HL-60/S4 treated with retinoic acid at 250 ng/mL for 4 days and 3 days (cell line): ENCODE measurements at regions not wholly inside any gene's neighbourhood (a gene's known extent, or its start where the extent isn't known, plus 50 kb on each side); places are given as distances from the start of the nearest gene placed in this dataset.
"Not testable (repeated sequence)": the region's sequence is repeated elsewhere in the genome, so short reads cannot be mapped to it uniquely, and the experiment has no call there.

ENCODE experiments used
- in situ Hi-C: fragments of 300-500 bp; cut with MboI; formaldehyde crosslinking; loops from 2 replicates; pipeline ENCODE4 v1.7.0; 2022; ENCODE audit warnings: low sequenced_read_pairs

GRCh38 chr4:164616961-164617360 lies 137.0 kb upstream of the SMIM31 start:
- in situ Hi-C loops, result no loop called here

GRCh38 chr4:164617426-164617825 lies 136.5 kb upstream of the SMIM31 start:
- in situ Hi-C loops, result no loop called here

DNA sequence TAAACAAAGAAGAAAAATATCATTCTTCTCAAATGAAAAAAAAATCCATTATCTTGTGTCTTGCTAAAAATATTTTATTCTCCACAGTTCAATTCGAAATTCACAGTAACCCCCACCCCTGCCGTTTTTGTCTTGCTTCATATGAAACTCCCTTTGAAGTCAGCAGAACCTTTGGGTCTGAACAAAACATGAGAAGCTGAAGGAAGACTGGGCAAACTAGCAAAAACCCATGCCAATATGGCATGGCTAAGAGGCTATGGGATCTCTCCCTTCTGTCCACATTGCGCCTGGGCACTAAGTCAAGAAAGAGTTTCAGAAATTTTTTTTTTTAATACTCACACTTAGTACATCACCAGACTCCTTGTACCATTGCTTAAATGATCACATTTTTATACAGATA lies 136.0 kb upstream of the SMIM31 start:
- in situ Hi-C loops, result no loop called here

GRCh38 chr4:164621886-164622521 lies 131.9 kb upstream of the SMIM31 start:
- in situ Hi-C loops, result no loop called here

DNA sequence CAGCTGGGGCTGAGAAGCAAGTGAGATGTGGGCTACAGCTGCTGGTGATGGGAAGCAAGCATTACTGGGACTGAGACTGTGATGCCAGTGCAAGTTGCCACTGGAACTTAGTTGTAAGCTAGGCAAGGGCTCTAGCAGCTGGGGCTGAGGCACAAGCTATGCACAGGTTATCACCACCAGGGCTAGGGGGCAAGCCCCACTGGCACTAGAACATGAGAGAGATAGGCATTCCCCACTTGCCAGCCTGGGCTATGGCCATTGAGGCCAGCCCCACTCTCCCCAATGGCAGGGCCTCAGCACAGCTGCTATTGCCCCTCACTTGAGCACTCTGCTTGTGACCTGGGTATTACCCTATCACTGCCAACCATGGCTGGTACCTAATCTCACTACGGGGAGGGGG lies 130.8 kb upstream of the SMIM31 start:
- in situ Hi-C loops, result no loop called here

DNA sequence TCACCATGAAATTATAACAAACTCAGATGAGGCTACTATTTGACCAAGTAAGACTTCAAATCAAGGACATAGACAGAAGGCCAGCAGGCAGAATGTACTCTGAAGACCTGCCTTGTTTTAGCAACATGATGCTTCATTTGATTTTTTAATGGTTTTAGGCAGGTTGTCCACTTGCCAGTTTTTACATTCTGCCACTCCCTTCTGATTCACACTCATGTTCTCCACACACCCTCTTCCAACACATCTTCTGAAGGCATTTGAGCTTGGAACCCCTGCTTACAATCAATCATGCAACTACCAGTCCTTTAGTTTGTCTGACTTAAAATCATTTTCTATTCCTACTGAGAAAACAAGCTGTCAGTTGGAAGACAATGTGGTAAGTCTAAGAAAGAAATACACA lies 114.9 kb upstream of the SMIM31 start:
- in situ Hi-C loops, result no loop called here

DNA sequence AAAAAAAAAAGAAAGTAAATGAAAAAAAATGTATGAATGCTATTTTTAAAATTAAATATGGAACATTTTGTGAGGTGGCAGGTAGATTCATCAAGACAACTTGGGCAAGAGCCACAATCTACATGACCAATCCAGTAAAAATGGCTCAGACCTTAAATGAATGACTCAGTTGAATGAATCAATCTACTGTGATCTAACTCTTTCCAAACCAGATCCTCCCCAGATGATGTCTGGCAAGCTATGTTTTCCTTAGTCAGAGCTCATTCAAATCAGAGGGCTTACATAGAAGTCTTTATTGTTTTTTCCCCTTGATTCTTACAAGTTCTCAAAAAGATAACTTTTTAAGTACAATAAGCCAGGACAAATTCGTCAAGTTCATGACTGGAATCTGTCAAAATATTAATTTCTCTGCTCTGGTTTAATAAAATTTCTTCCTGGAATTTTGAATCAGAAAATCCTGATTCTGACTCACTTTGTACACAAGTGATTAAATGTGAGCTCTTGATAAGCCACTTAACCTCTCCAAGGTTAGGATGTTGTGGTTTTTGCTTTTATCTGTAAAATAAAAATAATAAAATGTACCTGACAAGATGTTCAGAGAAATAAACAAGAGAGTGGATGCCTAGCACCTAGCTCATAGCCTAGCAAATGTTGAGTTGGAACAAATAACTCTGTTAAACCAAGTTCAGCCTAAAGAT lies 105.6 kb upstream of the SMIM31 start:
- in situ Hi-C loops, result no loop called here

- in situ Hi-C loops, result no loop called here
These were observed 105.1 kb upstream of the SMIM31 start for GRCh38 chr4:164648849-164649212.

GRCh38 chr4:164659765-164660164 lies 94.2 kb upstream of the SMIM31 start:
- in situ Hi-C loops, result no loop called here

DNA sequence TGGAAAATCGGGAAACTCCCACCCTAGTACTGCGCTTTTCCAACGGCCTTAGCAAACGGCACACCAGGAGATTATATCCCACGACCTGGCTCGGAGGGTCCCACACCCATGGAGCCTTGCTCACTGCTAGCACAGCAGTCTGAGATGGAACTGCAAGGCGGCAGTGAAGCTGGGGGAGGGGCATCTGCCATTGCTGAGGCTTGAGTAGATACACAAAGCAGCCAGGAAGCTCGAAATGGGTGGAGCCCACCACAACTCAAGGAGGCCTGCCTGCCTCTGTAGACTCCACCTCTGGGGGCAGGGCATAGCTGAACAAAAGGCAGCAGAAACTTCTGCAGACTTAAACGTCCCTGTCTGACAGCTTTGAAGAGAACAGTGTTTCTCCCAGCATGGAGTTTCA lies 77.8 kb upstream of the SMIM31 start:
- in situ Hi-C loops, result not testable (repeated sequence)

- in situ Hi-C loops, result no loop called here
These were observed 70.9 kb upstream of the SMIM31 start for GRCh38 chr4:164683040-164683439.

DNA sequence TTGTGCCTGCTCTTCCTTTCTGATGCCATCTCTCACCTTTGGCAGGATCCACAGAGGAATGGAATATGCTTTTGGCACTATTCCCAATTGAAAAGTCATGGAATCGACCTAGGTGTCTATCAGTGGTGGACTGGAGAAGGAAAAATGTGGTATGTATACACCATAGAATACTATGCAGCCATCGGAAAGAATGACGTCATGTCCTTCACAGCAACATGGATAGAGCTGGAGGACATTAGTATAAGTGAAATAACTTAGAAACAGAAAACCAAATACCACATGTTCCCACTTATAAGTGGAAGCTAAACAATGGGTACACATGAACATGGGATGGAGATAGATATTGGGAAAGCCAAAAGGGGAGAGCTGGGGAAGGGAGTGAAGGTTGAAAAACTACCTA lies 58.3 kb upstream of the SMIM31 start:
- in situ Hi-C loops, result no loop called here

- in situ Hi-C loops, result no loop called here
These were observed 53.5 kb upstream of the SMIM31 start for GRCh38 chr4:164700471-164700870.

GRCh38 chr4:164701665-164702064 lies 52.3 kb upstream of the SMIM31 start:
- in situ Hi-C loops, result no loop called here
